ENCODE measurements at regions not wholly inside any gene's neighbourhood (a gene's known extent, or its start where the extent isn't known, plus 50 kb on each side); places are given as distances from the start of the nearest gene placed in this dataset.

DNA sequence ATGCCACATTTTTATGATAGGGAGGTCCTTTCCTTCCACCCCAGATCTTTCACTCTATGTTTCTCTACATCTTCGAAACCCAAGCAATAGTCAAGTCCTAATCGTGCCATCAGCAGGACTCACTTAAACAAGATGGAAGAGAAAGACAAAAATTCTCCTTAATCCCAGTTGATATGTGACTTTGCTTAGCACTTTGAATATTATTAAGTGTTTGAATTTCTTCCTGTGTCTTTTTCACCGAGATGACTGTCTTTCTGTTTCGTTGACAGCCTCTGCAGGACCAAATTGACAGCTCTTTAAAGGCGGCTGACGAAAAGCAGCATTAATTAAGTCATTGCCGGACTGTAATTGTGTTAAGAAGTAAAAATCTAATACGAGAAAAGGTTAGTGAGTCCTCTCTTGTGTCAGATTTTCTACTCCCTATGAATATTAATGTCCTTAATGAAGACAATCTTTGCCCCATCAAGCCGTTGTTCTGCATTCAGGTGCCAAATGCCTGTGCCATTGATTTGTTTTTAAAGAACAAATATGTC is 208.8 kb upstream of the TSHZ2 start:
- TF ChIP-seq CTCF (IDR thresholded peaks at IDR 0.05) (no peak), POLR2A (IDR thresholded peaks at IDR 0.05) (no peak)
